ENCODE measurements at regions not wholly inside any gene's neighbourhood (a gene's known extent, or its start where the extent isn't known, plus 50 kb on each side); places are given as distances from the start of the nearest gene placed in this dataset.
A peak's percentile ranks its signal among the peaks of the same experiment; 100 is the strongest.

DNA sequence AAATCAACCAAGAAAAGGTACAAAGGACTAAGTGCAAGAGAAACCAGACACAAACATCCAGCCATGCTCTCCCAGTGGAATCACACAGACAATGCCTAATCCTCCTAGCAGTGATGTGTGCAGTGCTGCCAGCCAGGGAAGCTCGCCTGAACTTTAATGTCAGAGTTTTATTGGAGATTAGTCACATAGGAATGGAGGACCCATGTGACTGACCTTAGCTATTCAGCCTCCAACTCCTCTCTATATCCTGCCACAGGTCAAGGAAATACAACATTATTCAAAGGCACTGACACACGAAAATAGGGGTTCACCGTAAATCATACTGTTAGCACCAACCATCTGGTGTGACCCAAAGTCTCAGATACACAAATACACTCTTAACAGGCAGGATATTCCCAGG, 684.6 kb downstream of the DOK5 start:
- H3K27me3 ChIP-seq (ENCODE audit: control insufficient read depth in 3 of 3, insufficient read depth in 3 of 3, low read length in 3 of 3), result no peaks in the 10 kb centered on the region
- H3K9me3 ChIP-seq (ENCODE audit: control insufficient read depth in 3 of 3, low read length in 3 of 3), result peaks cover 0 to 3% (median 0%) of the 10 kb centered on the region in 3 donors
- no peak overlapping the region for H3K27ac ChIP-seq (ENCODE audit: low read depth, low read length)

DNA sequence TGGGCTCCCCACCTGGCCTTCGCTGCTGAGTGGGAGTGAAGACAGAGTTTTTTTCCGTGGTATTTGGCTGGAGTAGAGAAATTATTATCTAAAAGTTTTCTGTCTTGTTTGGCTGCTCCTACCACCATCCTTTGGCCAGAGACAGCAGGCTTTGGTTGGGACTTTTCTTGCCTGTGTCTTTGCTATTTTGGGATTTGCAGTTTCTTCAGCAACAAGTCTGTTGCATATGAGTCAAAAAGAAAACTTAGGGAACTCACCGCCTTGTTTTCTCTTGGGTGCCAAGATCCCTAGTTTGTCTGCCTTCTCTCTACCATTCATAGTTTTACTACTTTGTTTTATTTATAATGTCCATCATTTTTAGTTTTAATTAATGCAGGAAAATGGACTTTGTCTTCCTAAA, 683.8 kb downstream of the DOK5 start:
- no peak overlapping the region for H3K4me3 ChIP-seq (ENCODE audit: low read length in 3 of 3)
- H3K9me3 ChIP-seq (ENCODE audit: control insufficient read depth in 3 of 3, low read length in 3 of 3), result peaks cover 0 to 3% (median 0%) of the 10 kb centered on the region in 3 donors
- no peak overlapping the region for H3K27ac ChIP-seq (ENCODE audit: low read depth, low read length)
- H3K9ac ChIP-seq (ENCODE audit: low read depth in 1 of 3, low read length in 3 of 3), result no peak overlapping the region
- H3K4me1 ChIP-seq (ENCODE audit: control insufficient read depth in 3 of 3, insufficient read depth in 3 of 3, low read length in 3 of 3), result no peaks in the 10 kb centered on the region
- H3K36me3 ChIP-seq (ENCODE audit: control insufficient read depth in 3 of 3, insufficient read depth in 3 of 3, low read length in 3 of 3), result no peaks in the 10 kb centered on the region
- no peaks in the 10 kb centered on the region for H3K27me3 ChIP-seq (ENCODE audit: control insufficient read depth in 3 of 3, insufficient read depth in 3 of 3, low read length in 3 of 3)

More for the DNA sequence above, 684.6 kb downstream of the DOK5 start:
- H3K4me3 ChIP-seq (ENCODE audit: low read length in 3 of 3), result no peak overlapping the region
- no peaks in the 10 kb centered on the region for H3K4me1 ChIP-seq (ENCODE audit: control insufficient read depth in 3 of 3, insufficient read depth in 3 of 3, low read length in 3 of 3)
- no peak overlapping the region for H3K9ac ChIP-seq (ENCODE audit: low read depth in 1 of 3, low read length in 3 of 3)
- H3K36me3 ChIP-seq (ENCODE audit: control insufficient read depth in 3 of 3, insufficient read depth in 3 of 3, low read length in 3 of 3), result no peaks in the 10 kb centered on the region

DNA sequence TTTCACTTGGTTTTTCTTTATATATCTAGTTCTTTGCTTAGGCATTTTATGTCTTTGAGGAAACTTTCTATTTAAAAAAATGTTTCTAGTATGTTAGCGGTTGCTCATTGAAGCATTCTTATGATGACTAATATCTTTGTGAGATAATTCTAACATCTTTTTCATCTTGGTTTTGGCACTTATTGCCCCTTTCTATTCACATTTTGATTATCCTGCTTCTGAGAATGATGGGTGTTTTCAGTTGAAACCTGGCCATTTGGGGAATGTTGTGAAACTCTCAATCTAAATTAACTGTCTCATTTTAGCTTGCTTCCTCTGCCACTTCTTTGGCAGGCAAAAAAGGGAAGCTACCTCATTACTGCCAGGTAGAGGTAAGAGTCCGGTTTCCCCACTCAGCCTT, 683.1 kb downstream of the DOK5 start:
- Histone ChIP-seq H3K4me3 (ENCODE audit: low read length in 3 of 3) (no peak overlapping the region), H3K36me3 (ENCODE audit: control insufficient read depth in 3 of 3, insufficient read depth in 3 of 3, low read length in 3 of 3) (no peaks in the 10 kb centered on the region)

DNA sequence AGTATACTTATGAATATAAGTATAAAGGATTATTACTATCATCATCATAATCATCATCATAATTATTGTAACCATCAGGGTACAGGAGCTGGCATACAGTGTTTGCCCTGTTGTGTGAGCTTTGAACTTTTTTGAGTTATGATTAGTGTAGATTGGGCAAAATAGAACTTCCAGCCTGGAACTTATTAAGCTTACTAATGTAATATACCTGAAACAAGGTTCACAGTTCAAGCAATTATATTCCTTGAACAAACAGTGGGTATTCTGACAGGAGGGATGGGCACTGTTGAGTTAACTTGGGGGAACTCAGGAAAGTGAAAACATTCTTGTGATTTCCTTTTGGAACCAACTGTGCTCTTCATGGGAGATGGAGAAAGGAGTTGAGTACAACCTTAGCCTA, 680.0 kb downstream of the DOK5 start:
- Histone ChIP-seq H3K4me1 (ENCODE audit: control insufficient read depth in 3 of 3, insufficient read depth in 3 of 3, low read length in 3 of 3) (no peaks in the 10 kb centered on the region), H3K27ac (ENCODE audit: low read depth, low read length) (no peak overlapping the region), H3K9ac (ENCODE audit: low read depth in 1 of 3, low read length in 3 of 3) (no peak overlapping the region), H3K27me3 (ENCODE audit: control insufficient read depth in 3 of 3, insufficient read depth in 3 of 3, low read length in 3 of 3) (no peaks in the 10 kb centered on the region), H3K36me3 (ENCODE audit: control insufficient read depth in 3 of 3, insufficient read depth in 3 of 3, low read length in 3 of 3) (no peaks in the 10 kb centered on the region), H3K9me3 (ENCODE audit: control insufficient read depth in 3 of 3, low read length in 3 of 3) (peaks cover 0 to 3% (median 0%) of the 10 kb centered on the region in 3 donors), H3K4me3 (ENCODE audit: low read length in 3 of 3) (no peak overlapping the region)

More for the DNA sequence above, 683.1 kb downstream of the DOK5 start:
- Histone ChIP-seq H3K27me3 (ENCODE audit: control insufficient read depth in 3 of 3, insufficient read depth in 3 of 3, low read length in 3 of 3) (no peaks in the 10 kb centered on the region), H3K27ac (ENCODE audit: low read depth, low read length) (no peak overlapping the region), H3K9ac (ENCODE audit: low read depth in 1 of 3, low read length in 3 of 3) (no peak overlapping the region), H3K4me1 (ENCODE audit: control insufficient read depth in 3 of 3, insufficient read depth in 3 of 3, low read length in 3 of 3) (no peaks in the 10 kb centered on the region), H3K9me3 (ENCODE audit: control insufficient read depth in 3 of 3, low read length in 3 of 3) (peaks cover 0 to 3% (median 0%) of the 10 kb centered on the region in 3 donors)

DNA sequence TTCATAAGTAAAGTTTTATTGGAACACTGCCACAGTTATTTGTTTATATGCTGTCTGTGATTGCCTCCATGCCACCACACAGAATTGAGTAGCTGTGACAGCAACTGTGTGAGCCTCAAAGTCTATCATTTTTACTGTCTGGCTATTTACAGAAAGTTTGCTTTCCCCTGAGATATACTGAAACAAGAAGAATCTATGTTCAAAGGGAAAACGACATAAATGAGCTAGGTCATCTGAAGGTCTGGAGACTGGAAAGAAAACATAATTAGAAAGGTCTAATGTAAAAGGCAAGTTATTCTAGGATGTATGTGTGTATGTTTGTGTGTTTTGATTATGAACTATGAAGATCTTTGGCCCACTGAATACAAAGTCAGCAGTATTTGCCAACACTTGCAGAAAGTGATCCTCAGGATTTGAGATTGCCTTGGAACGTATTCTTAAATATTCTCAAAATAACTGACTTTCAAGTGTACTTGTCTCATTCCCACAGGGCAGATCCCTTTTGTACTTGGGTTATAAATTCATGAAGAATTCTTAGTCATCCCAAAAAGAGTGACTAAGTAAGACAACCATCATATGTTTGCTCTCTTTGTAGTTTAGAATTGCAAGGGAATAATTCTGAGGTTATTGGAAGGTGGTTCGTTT, 677.7 kb downstream of the DOK5 start:
- Histone ChIP-seq H3K9me3 (ENCODE audit: control insufficient read depth in 3 of 3, low read length in 3 of 3) (no peaks in the 10 kb centered on the region), H3K4me1 (ENCODE audit: control insufficient read depth in 3 of 3, insufficient read depth in 3 of 3, low read length in 3 of 3) (no peaks in the 10 kb centered on the region), H3K4me3 (ENCODE audit: low read length in 3 of 3) (no peak overlapping the region), H3K36me3 (ENCODE audit: control insufficient read depth in 3 of 3, insufficient read depth in 3 of 3, low read length in 3 of 3) (no peaks in the 10 kb centered on the region), H3K27ac (ENCODE audit: low read depth, low read length) (no peak overlapping the region), H3K9ac (ENCODE audit: low read depth in 1 of 3, low read length in 3 of 3) (no peak overlapping the region), H3K27me3 (ENCODE audit: control insufficient read depth in 3 of 3, insufficient read depth in 3 of 3, low read length in 3 of 3) (no peaks in the 10 kb centered on the region)

DNA sequence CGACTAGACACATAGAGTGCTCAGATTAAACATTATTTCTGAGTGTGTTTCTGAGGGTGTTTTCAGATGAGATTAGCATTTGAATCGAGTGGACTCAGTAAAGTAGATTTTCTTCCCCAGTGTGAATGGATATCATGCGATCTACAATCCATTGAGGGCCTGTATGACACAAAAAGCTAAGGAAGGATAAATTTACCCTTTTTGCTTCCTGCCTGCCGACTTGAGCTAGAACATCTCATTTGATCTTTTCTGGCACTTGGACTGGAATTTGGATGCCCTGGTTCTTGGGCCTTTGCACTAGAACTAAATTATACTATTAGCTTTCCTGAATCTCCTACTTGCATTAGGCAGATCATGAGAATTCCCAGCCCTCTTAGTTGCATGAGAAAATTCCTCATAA, 675.8 kb downstream of the DOK5 start:
- no peak overlapping the region for H3K27ac ChIP-seq (ENCODE audit: low read depth, low read length)
- H3K27me3 ChIP-seq (ENCODE audit: control insufficient read depth in 3 of 3, insufficient read depth in 3 of 3, low read length in 3 of 3), result no peaks in the 10 kb centered on the region
- H3K9me3 ChIP-seq (ENCODE audit: control insufficient read depth in 3 of 3, low read length in 3 of 3), result no peaks in the 10 kb centered on the region
- no peaks in the 10 kb centered on the region for H3K4me1 ChIP-seq (ENCODE audit: control insufficient read depth in 3 of 3, insufficient read depth in 3 of 3, low read length in 3 of 3)
- H3K4me3 ChIP-seq (ENCODE audit: low read length in 3 of 3), result no peak overlapping the region
- no peaks in the 10 kb centered on the region for H3K36me3 ChIP-seq (ENCODE audit: control insufficient read depth in 3 of 3, insufficient read depth in 3 of 3, low read length in 3 of 3)
- no peak overlapping the region for H3K9ac ChIP-seq (ENCODE audit: low read depth in 1 of 3, low read length in 3 of 3)

DNA sequence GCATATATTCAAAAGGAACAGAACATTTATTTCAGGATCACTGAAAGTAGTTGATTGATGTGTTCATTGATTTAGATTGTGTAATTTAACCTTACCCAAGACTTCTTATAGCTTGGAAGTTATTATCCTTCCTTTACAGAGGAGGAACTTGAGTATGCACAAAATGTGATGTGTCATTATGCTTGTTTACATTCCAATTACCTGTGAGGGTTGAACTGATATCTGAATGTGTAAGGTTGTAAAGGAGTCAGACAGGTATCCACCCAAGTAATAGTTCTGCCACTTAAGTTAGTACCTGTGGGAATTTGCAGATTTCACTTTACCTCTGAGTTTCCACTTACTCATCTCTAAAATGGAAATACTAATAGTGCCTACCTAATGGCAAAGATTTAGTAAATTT, 668.2 kb downstream of the DOK5 start:
- Histone ChIP-seq H3K36me3 (ENCODE audit: control insufficient read depth in 3 of 3, insufficient read depth in 3 of 3, low read length in 3 of 3) (no peaks in the 10 kb centered on the region), H3K9ac (ENCODE audit: low read depth in 1 of 3, low read length in 3 of 3) (no peak overlapping the region), H3K27me3 (ENCODE audit: control insufficient read depth in 3 of 3, insufficient read depth in 3 of 3, low read length in 3 of 3) (no peaks in the 10 kb centered on the region), H3K27ac (ENCODE audit: low read depth, low read length) (no peak overlapping the region), H3K4me3 (ENCODE audit: low read length in 3 of 3) (no peak overlapping the region), H3K4me1 (ENCODE audit: control insufficient read depth in 3 of 3, insufficient read depth in 3 of 3, low read length in 3 of 3) (no peaks in the 10 kb centered on the region), H3K9me3 (ENCODE audit: control insufficient read depth in 3 of 3, low read length in 3 of 3) (no peaks in the 10 kb centered on the region)

DNA sequence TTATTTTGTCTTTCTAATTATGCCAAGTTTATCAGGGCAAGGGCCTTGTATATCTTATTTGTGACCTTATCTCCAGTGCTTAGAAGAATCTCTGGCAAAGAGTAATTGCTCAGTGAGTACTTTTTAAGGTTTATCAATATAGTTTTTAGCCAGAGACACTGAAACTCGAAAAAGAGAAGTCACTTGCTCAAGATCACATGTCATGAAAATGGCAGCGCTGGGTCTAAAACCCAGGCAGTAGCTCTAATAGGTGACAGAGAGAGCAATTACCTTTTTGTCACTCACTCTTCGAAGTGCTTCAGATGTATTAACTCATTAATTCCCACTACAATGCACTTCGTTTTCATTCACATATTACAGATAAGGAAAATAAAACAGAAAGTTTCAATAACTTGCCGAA, 667.5 kb downstream of the DOK5 start:
- H3K27me3 ChIP-seq (ENCODE audit: control insufficient read depth in 3 of 3, insufficient read depth in 3 of 3, low read length in 3 of 3), result no peaks in the 10 kb centered on the region
- H3K9me3 ChIP-seq (ENCODE audit: control insufficient read depth in 3 of 3, low read length in 3 of 3), result no peaks in the 10 kb centered on the region
- H3K4me1 ChIP-seq (ENCODE audit: control insufficient read depth in 3 of 3, insufficient read depth in 3 of 3, low read length in 3 of 3), result no peaks in the 10 kb centered on the region
- no peaks in the 10 kb centered on the region for H3K36me3 ChIP-seq (ENCODE audit: control insufficient read depth in 3 of 3, insufficient read depth in 3 of 3, low read length in 3 of 3)
- H3K9ac ChIP-seq (ENCODE audit: low read depth in 1 of 3, low read length in 3 of 3), result no peak overlapping the region
- no peak overlapping the region for H3K27ac ChIP-seq (ENCODE audit: low read depth, low read length)
- no peak overlapping the region for H3K4me3 ChIP-seq (ENCODE audit: low read length in 3 of 3)

DNA sequence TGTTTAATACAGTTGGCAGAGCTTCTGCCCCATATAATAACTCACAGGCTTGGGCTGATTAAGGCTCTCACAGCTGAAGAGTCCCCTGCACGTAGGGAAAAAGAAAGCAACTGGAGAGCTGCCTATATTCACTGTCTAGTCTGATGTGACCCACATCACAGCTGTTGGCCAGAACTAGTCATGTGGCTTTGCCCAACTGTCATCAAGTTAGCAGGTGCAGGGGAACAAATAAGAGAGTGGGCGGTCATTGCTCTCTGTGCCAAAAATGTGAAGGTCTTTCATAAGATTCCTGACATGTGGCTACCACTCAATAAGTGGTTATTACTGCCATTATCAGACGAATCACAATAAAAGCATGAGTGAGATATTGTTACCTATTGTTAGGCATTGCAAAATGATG, 665.2 kb downstream of the DOK5 start:
- Histone ChIP-seq H3K9me3 (ENCODE audit: control insufficient read depth in 3 of 3, low read length in 3 of 3) (no peaks in the 10 kb centered on the region), H3K4me1 (ENCODE audit: control insufficient read depth in 3 of 3, insufficient read depth in 3 of 3, low read length in 3 of 3) (peaks cover 5 to 8% (median 7%) of the 10 kb centered on the region in 3 donors), H3K36me3 (ENCODE audit: control insufficient read depth in 3 of 3, insufficient read depth in 3 of 3, low read length in 3 of 3) (no peaks in the 10 kb centered on the region), H3K4me3 (ENCODE audit: low read length in 3 of 3) (peak overlapping the region in 1 of 3 donors; percentile 24), H3K9ac (ENCODE audit: low read depth in 1 of 3, low read length in 3 of 3) (no peak overlapping the region), H3K27me3 (ENCODE audit: control insufficient read depth in 3 of 3, insufficient read depth in 3 of 3, low read length in 3 of 3) (no peaks in the 10 kb centered on the region), H3K27ac (ENCODE audit: low read depth, low read length) (peak overlapping the region; percentile 4)

DNA sequence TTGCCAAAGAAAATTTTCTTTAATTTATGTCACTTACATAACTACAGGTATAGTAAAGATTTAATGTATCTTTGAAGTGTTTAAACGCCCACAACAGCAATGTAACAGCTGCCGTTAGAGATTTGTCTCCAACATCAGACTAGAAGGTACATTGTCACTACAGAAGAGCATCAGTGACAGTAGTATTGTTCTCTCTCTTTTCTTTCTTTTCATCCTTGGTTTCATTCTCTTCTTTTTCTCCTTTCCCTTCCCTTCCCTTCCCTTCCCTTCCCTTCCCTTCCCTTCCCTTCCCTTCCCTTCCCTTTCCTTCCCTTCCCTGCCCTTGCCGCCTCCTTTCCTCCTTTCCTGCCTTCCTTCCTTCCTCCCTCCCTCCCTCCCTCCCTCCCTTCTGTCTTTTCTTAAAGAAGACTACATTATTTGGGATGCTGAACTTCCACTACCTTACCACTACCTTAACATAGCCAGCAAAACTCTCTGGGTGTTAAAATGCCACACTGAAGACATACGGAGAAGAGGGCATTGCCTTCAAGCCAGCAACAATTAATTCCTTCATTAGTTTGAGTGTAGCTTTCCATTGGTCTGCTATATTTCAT, 663.9 kb downstream of the DOK5 start:
- Histone ChIP-seq H3K9ac (ENCODE audit: low read depth in 1 of 3, low read length in 3 of 3) (no peak overlapping the region), H3K9me3 (ENCODE audit: control insufficient read depth in 3 of 3, low read length in 3 of 3) (no peaks in the 10 kb centered on the region), H3K36me3 (ENCODE audit: control insufficient read depth in 3 of 3, insufficient read depth in 3 of 3, low read length in 3 of 3) (no peaks in the 10 kb centered on the region), H3K4me3 (ENCODE audit: low read length in 3 of 3) (no peak overlapping the region), H3K4me1 (ENCODE audit: control insufficient read depth in 3 of 3, insufficient read depth in 3 of 3, low read length in 3 of 3) (peaks cover 5 to 8% (median 7%) of the 10 kb centered on the region in 3 donors), H3K27me3 (ENCODE audit: control insufficient read depth in 3 of 3, insufficient read depth in 3 of 3, low read length in 3 of 3) (no peaks in the 10 kb centered on the region), H3K27ac (ENCODE audit: low read depth, low read length) (no peak overlapping the region)
